HepG2 (cell line): ENCODE measurements at regions not wholly inside any gene's neighbourhood (a gene's known extent, or its start where the extent isn't known, plus 50 kb on each side); places are given as distances from the start of the nearest gene placed in this dataset.

Experiments
- ATAC-seq: fragments of 200-7000 bp; cut with Tn5 transposase; 3 replicates; pipeline ENCODE4 v1.9.1; 2020; ENCODE audit warnings: mild to moderate bottlenecking, moderate library complexity
- BruUV-seq: library from RNA; stranded (reverse); fragments of 400-500 nt; replicated peaks from 2 replicates; lab custom pipeline; 2021; lab: Mats Ljungman, UMichigan
- CTCF ChIA-PET: fragments of 300-600 bp; formaldehyde crosslinking; extraction: SDS; loops from one replicate; lab custom pipeline; 2021; ENCODE audit warnings: low total read pairs, inconsistent platforms, low intra/inter-chr PET ratio; lab: Yijun Ruan, JAX
- POLR2A ChIA-PET: fragments of 350-600 bp; sonication (Branson Sonifier 250); formaldehyde crosslinking; loops from one replicate; lab custom pipeline; 2020; ENCODE audit warnings: antibody characterized with exemption, inconsistent platforms; lab: Yijun Ruan, JAX
- DNase-seq: peaks from one replicate; pipeline ENCODE4 v3.0.0-alpha.2; 2015; ENCODE audit warnings: low spot score
- FAIRE-seq: peaks from 3 replicates; lab custom pipeline; 2011; peaks lifted over from hg19 to GRCh38; lab: Jason Lieb, UNC
- H2AFZ ChIP-seq: one replicate; pipeline ENCODE4 v1.6.1; 2011; ENCODE audit warnings: low read length, inconsistent platforms
- H3K27ac ChIP-seq: fragments of 300-600 bp; 3 replicates; pipeline ENCODE4 v1.8.0; 2011; ENCODE audit warnings: mixed run types, mild to moderate bottlenecking, mixed read lengths, low read length, inconsistent platforms; ENCODE audit not compliant: insufficient read depth; ENCODE audit errors: extremely low read length
- H3K27me3 ChIP-seq, 2 experiments: fragments of 200-600 bp in 1 of 2; 2 replicates in 1 of 2; 3 replicates in 1 of 2; pipeline versions ENCODE4 v1.6.0 to v1.8.0; 2011; ENCODE audit warnings: low read length in 2 of 2, mild to moderate bottlenecking in 2 of 2, moderate library complexity in 2 of 2, inconsistent platforms in 1 of 2; ENCODE audit not compliant: insufficient read depth in 2 of 2, control insufficient read depth in 1 of 2
- H3K36me3 ChIP-seq, 2 experiments: fragments of 200-600 bp in 1 of 2; replicated peaks in 1 of 2; 2 replicates in 1 of 2; 3 replicates in 1 of 2; pipeline versions ENCODE4 v1.5.1 to v1.8.0; 2011; ENCODE audit warnings: low read length in 2 of 2, inconsistent platforms in 1 of 2; ENCODE audit not compliant: insufficient read depth in 2 of 2, control insufficient read depth in 1 of 2
- H3K4me1 ChIP-seq: 2 replicates; pipeline ENCODE4 v1.5.1; 2012; ENCODE audit warnings: low read length, inconsistent platforms; ENCODE audit not compliant: insufficient read depth
- H3K4me2 ChIP-seq: 2 replicates; pipeline ENCODE4 v1.6.0; 2011; ENCODE audit warnings: low read depth, low read length, inconsistent platforms
- H3K4me3 ChIP-seq, 3 experiments: fragments of 200-600 bp in 1 of 3; sonication (generic), shearing (Covaris generic) in 1 of 3; replicated peaks in 1 of 3; 2 replicates each; pipeline ENCODE4 v1.5.1; 2011 to 2016; ENCODE audit warnings: low read length in 3 of 3, inconsistent platforms in 2 of 3, low read depth in 2 of 3, mild to moderate bottlenecking in 2 of 3, control low read depth in 1 of 3, mixed read lengths in 1 of 3; ENCODE audit not compliant: insufficient read depth in 1 of 3
- H3K79me2 ChIP-seq: one replicate; pipeline ENCODE4 v1.6.1; 2011; ENCODE audit warnings: low read length, inconsistent platforms; ENCODE audit not compliant: insufficient read depth
- H3K9ac ChIP-seq: 2 replicates; pipeline ENCODE4 v1.6.0; 2011; ENCODE audit warnings: mild to moderate bottlenecking, low read depth, low read length, inconsistent platforms; ENCODE audit not compliant: insufficient read depth
- H3K9me3 ChIP-seq: 2 replicates; pipeline ENCODE4 v1.5.1; 2012; ENCODE audit warnings: mild to moderate bottlenecking, low read length
- H4K20me1 ChIP-seq: 2 replicates; pipeline ENCODE4 v1.6.0; 2011; ENCODE audit warnings: inconsistent platforms, mild to moderate bottlenecking, low read length, moderate library complexity; ENCODE audit not compliant: insufficient read depth
- DZIP1 ChIP-seq: sonication (generic); formaldehyde crosslinking; IDR thresholded peaks from 2 replicates; pipeline ENCODE4 v1.5.0; 2020; ENCODE audit warnings: mild to moderate bottlenecking, missing genetic modification reagents
- FOSL2 ChIP-seq: sonication (generic); formaldehyde crosslinking; IDR thresholded peaks from 2 replicates; pipeline ENCODE4 v1.4.0; 2020; ENCODE audit warnings: missing genetic modification reagents
- MEIS2 ChIP-seq: sonication (generic); formaldehyde crosslinking; IDR thresholded peaks from 2 replicates; pipeline ENCODE4 v1.9.0; 2021; ENCODE audit warnings: mild to moderate bottlenecking, missing genetic modification reagents
- MXI1 ChIP-seq: IDR thresholded peaks from 3 replicates; pipeline ENCODE4 v1.6.1; 2012; ENCODE audit warnings: low read depth, low read length, inconsistent platforms, borderline replicate concordance
- NFE2 ChIP-seq: sonication (generic); formaldehyde crosslinking; IDR thresholded peaks from 2 replicates; pipeline ENCODE4 v1.4.0; 2020; ENCODE audit warnings: missing genetic modification reagents
- POLR2G ChIP-seq: fragments of 200-400 bp; formaldehyde crosslinking; IDR thresholded peaks from 2 replicates; pipeline ENCODE4 v1.6.1; 2018; ENCODE audit warnings: mild to moderate bottlenecking, low read depth, low read length, moderate library complexity
- ZFP82 ChIP-seq: sonication (generic); formaldehyde crosslinking; IDR thresholded peaks from 2 replicates; pipeline ENCODE4 v1.5.1; 2020; ENCODE audit warnings: mild to moderate bottlenecking, missing genetic modification reagents, borderline replicate concordance
- ZNF432 ChIP-seq: sonication (generic); formaldehyde crosslinking; IDR thresholded peaks from 2 replicates; pipeline ENCODE4 v1.5.0; 2020; ENCODE audit warnings: missing genetic modification reagents, mild to moderate bottlenecking, borderline replicate concordance
- ZNF605 ChIP-seq: sonication (generic); formaldehyde crosslinking; IDR thresholded peaks from 2 replicates; pipeline ENCODE4 v1.8.0; 2022; ENCODE audit warnings: mild to moderate bottlenecking, missing genetic modification reagents
- ZNF775 ChIP-seq: sonication (generic); formaldehyde crosslinking; IDR thresholded peaks from 2 replicates; pipeline ENCODE4 v1.4.0; 2020; ENCODE audit warnings: missing genetic modification reagents, mild to moderate bottlenecking, moderate library complexity, borderline replicate concordance
- ZNF777 ChIP-seq: sonication (generic); formaldehyde crosslinking; IDR thresholded peaks from 2 replicates; pipeline ENCODE4 v1.4.0; 2020; ENCODE audit warnings: missing genetic modification reagents
- ZNF781 ChIP-seq: sonication (generic); formaldehyde crosslinking; IDR thresholded peaks from 2 replicates; pipeline ENCODE4 v1.5.1; 2020; ENCODE audit warnings: borderline replicate concordance, mild to moderate bottlenecking, missing genetic modification reagents; ENCODE audit errors: not compliant biosample characterization
- WGBS: methylation state at CpG from one replicate; pipeline ENCODE4 v1.1.6; 2017; ENCODE audit warnings: low lambda C conversion rate; 5-methylcytosine and 5-hydroxymethylcytosine counted together
- in situ Hi-C: cut with HindIII; loops from 2 replicates; pipeline ENCODE4 v1.10.0; 2017; ENCODE audit warnings: low pct_unique_long_range_greater_than_20kb; ENCODE audit not compliant: extremely low pct_ligation_motif_present
- intact Hi-C: fragments of 100-400 bp; cut with micrococcal nuclease; formaldehyde crosslinking; loops from one replicate; pipeline ENCODE4 v1.10.0; 2022; ENCODE audit not compliant: unreplicated experiment

DNA sequence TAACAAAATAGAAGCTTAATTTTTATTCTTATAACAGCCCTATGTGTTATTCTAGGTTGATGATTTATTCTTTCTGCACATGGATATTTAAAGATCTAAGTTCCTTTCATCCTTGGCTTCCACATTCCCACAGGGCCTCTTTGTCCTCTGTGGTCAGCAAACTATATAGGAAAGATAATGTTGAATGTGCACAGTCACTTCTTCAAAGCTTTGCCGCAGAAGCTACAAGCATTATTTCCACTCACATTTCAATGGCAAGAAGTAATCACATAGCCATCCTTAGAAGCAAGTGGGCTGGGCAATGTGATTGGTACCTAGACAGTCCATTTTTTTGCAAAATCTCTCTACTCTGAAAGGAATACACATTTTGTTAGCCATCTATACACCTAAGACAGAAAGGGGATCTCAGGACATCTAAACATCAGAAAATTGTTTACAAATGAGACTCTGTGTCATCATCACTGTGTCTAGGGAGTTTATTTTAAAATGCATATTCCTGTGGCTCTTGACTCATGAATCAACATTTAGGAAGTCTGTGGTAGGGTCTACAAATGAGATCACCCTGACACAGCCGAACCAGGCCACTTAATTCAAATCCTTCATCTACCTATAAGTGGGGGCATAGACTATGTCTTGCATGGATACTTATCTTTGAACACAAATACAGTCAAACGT, 1060.5 kb downstream of the XPNPEP1 start:
- Histone ChIP-seq H3K27me3 (no peaks in the 10 kb centered on the region), H3K36me3 (no peaks in the 10 kb centered on the region), H3K4me2 (no peak overlapping the region), H3K4me1 (no peaks in the 10 kb centered on the region), H3K9ac (no peak overlapping the region), H3K9me3 (peaks cover 58% of the 10 kb centered on the region), H3K79me2 (no peaks in the 10 kb centered on the region), H4K20me1 (no peaks in the 10 kb centered on the region), H3K27ac (no peak overlapping the region), H2AFZ (no peak overlapping the region), H3K4me3 (no peak overlapping the region)
- FAIRE-seq: no peak
- no TSS peak for BruUV-seq
- DNase-seq: no peak
- 23% methylated on average over 3 of the region's 3 CpGs for WGBS
- in situ Hi-C loops: no loop called here
- ATAC-seq: no peak
- intact Hi-C loops: no loop called here
- ChIA-PET POLR2A (no interaction called here), CTCF (no interaction called here)
- TF ChIP-seq MEIS2 (CRISPR knock-in tag) (no peak), NFE2 (CRISPR knock-in tag) (no peak), ZNF775 (CRISPR knock-in tag) (no peak), ZNF781 (no peak), ZNF432 (CRISPR knock-in tag) (no peak), ZNF605 (CRISPR knock-in tag) (no peak)

GRCh38 chr10:108861181-108861754, 1062.0 kb downstream of the XPNPEP1 start:
- TF ChIP-seq MXI1 (no peak), ZNF777 (CRISPR knock-in tag) (no peak), ZFP82 (no peak), POLR2G (no peak), FOSL2 (CRISPR knock-in tag) (no peak), DZIP1 (no peak)
- TF ChIP-seq, all 625 proteins: peak for 0
- FAIRE-seq: no peak
- no peak overlapping the region for H2AFZ ChIP-seq
- no peak overlapping the region for H3K27ac ChIP-seq
- ChIA-PET POLR2A (no interaction called here), CTCF (no interaction called here)
- no peak for ATAC-seq
- in situ Hi-C loops: no loop called here
- intact Hi-C loops: no loop called here
- H3K4me1 ChIP-seq: no peaks in the 10 kb centered on the region
- no peaks in the 10 kb centered on the region for H3K36me3 ChIP-seq
- H3K27me3 ChIP-seq: no peaks in the 10 kb centered on the region
- no peak overlapping the region for H3K4me3 ChIP-seq
- H3K4me2 ChIP-seq: no peak overlapping the region
- H4K20me1 ChIP-seq: no peaks in the 10 kb centered on the region
- no peak for DNase-seq
- H3K9ac ChIP-seq: no peak overlapping the region
- H3K79me2 ChIP-seq: no peaks in the 10 kb centered on the region
- peaks cover 45% of the 10 kb centered on the region for H3K9me3 ChIP-seq
- BruUV-seq: no TSS peak
- 23% methylated on average over 5 of the region's 5 CpGs for WGBS
